Activated gamma-delta T cell treated with anti-CD3 and anti-CD28 coated beads, Interleukin-2, amount 50 U/mL, for 16 hours (primary cell): ENCODE measurements at regions not wholly inside any gene's neighbourhood (a gene's known extent, or its start where the extent isn't known, plus 50 kb on each side); places are given as distances from the start of the nearest gene placed in this dataset.
"Not testable (repeated sequence)": the region's sequence is repeated elsewhere in the genome, so short reads cannot be mapped to it uniquely, and the experiment has no call there.

ENCODE experiments used
- DNase-seq: peaks from one replicate; pipeline ENCODE4 v3.0.0-alpha.2; 2020; ENCODE audit warnings: low read depth

- DNase-seq: not testable (repeated sequence)
Measured at GRCh38 chr14:106410229-106410628, 883.8 kb downstream of the TMEM121 start.

GRCh38 chr14:106414464-106414863 is 888.1 kb downstream of the TMEM121 start:
- no peak for DNase-seq

- peak; percentile 71 for DNase-seq
Measured at GRCh38 chr14:106417224-106418049, 891.1 kb downstream of the TMEM121 start.

GRCh38 chr14:106419376-106419965 is 893.1 kb downstream of the TMEM121 start:
- no peak for DNase-seq

GRCh38 chr14:106421431-106422033 is 895.1 kb downstream of the TMEM121 start:
- peak; percentile 77 for DNase-seq

GRCh38 chr14:106422066-106422465 is 895.7 kb downstream of the TMEM121 start:
- DNase-seq: no peak

GRCh38 chr14:106425150-106425549 is 898.8 kb downstream of the TMEM121 start:
- not testable (repeated sequence) for DNase-seq

GRCh38 chr14:106436310-106436905 is 910.0 kb downstream of the TMEM121 start:
- DNase-seq: peak; percentile 67

GRCh38 chr14:106442857-106443256 is 916.5 kb downstream of the TMEM121 start:
- DNase-seq: peak; percentile 41

- no peak for DNase-seq
Measured at GRCh38 chr14:106455026-106455425, 928.6 kb downstream of the TMEM121 start.

GRCh38 chr14:106459971-106460730 is 933.8 kb downstream of the TMEM121 start:
- DNase-seq: peak; percentile 52

- no peak for DNase-seq
Measured at GRCh38 chr14:106460916-106461315, 934.5 kb downstream of the TMEM121 start.

GRCh38 chr14:106466483-106466882 is 940.1 kb downstream of the TMEM121 start:
- DNase-seq: not testable (repeated sequence)

- DNase-seq: not testable (repeated sequence)
Measured at GRCh38 chr14:106468869-106469268, 942.5 kb downstream of the TMEM121 start.

GRCh38 chr14:106470028-106470427 is 943.6 kb downstream of the TMEM121 start:
- DNase-seq: not testable (repeated sequence)

GRCh38 chr14:106474261-106475028 is 948.1 kb downstream of the TMEM121 start:
- not testable (repeated sequence) for DNase-seq

GRCh38 chr14:106475214-106475613 is 948.8 kb downstream of the TMEM121 start:
- not testable (repeated sequence) for DNase-seq

- not testable (repeated sequence) for DNase-seq
Measured at GRCh38 chr14:106477600-106477999, 951.2 kb downstream of the TMEM121 start.

GRCh38 chr14:106480287-106480686 is 953.9 kb downstream of the TMEM121 start:
- not testable (repeated sequence) for DNase-seq

- DNase-seq: not testable (repeated sequence)
Measured at GRCh38 chr14:106482213-106482612, 955.8 kb downstream of the TMEM121 start.

- DNase-seq: no peak
Measured at GRCh38 chr14:106487600-106487999, 961.2 kb downstream of the TMEM121 start.
